Cardiac fibroblast (primary cell): ENCODE measurements at regions not wholly inside any gene's neighbourhood (a gene's known extent, or its start where the extent isn't known, plus 50 kb on each side); places are given as distances from the start of the nearest gene placed in this dataset.

Experiments used
- DNase-seq, 2 donors: peaks; one replicate each; pipeline versions ENCODE4 v3.0.0 to v3.0.0-alpha.2; 2010; ENCODE audit warnings: low read depth in 2 of 2
- H3K4me3 ChIP-seq, 2 donors: replicated peaks in 1 of 2; 1 replicate in 1 of 2; 2 replicates in 1 of 2; pipeline ENCODE4 v1.5.1; 2011; ENCODE audit warnings: low read depth in 2 of 2, low read length in 2 of 2, mild to moderate bottlenecking in 2 of 2, moderate library complexity in 1 of 2
- TF ChIP-seq, protein P1 (sequence below): IDR thresholded peaks from one replicate; pipeline ENCODE4 v1.5.1; 2011; ENCODE audit warnings: low read depth, mild to moderate bottlenecking, low read length, inconsistent platforms

GRCh38 chr20:12435268-12435667 lies 517.6 kb downstream of the BTBD3 start:
- TF ChIP-seq, protein P1, sequence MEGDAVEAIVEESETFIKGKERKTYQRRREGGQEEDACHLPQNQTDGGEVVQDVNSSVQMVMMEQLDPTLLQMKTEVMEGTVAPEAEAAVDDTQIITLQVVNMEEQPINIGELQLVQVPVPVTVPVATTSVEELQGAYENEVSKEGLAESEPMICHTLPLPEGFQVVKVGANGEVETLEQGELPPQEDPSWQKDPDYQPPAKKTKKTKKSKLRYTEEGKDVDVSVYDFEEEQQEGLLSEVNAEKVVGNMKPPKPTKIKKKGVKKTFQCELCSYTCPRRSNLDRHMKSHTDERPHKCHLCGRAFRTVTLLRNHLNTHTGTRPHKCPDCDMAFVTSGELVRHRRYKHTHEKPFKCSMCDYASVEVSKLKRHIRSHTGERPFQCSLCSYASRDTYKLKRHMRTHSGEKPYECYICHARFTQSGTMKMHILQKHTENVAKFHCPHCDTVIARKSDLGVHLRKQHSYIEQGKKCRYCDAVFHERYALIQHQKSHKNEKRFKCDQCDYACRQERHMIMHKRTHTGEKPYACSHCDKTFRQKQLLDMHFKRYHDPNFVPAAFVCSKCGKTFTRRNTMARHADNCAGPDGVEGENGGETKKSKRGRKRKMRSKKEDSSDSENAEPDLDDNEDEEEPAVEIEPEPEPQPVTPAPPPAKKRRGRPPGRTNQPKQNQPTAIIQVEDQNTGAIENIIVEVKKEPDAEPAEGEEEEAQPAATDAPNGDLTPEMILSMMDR = no peak
- DNase-seq = no peak
- no peak overlapping the region for H3K4me3 ChIP-seq

DNA sequence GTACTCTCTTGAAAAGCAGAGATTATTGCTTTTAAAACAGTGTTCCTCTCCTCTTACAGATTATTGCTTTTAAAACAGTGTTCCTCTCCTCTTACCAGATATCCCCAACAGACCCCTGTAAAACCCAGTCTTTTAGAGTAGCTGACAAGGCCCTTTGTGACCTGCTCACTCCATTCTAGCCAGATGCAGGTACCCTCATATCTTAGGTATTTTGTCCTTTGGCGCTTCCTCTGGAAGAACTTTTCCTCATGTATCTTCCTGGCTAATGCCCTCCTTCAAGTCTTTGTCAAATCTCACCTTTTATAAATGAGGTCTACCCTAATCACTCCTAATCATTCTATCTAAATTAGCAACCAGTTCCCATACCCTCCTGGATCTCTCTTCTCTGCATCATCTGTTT lies 536.0 kb downstream of the BTBD3 start:
- no peak overlapping the region for H3K4me3 ChIP-seq
- no peak for DNase-seq
- TF ChIP-seq, protein P1 = no peak

GRCh38 chr20:12455148-12455547 lies 537.5 kb downstream of the BTBD3 start:
- TF ChIP-seq, protein P1 = no peak
- DNase-seq = no peak
- H3K4me3 ChIP-seq = no peak overlapping the region

DNA sequence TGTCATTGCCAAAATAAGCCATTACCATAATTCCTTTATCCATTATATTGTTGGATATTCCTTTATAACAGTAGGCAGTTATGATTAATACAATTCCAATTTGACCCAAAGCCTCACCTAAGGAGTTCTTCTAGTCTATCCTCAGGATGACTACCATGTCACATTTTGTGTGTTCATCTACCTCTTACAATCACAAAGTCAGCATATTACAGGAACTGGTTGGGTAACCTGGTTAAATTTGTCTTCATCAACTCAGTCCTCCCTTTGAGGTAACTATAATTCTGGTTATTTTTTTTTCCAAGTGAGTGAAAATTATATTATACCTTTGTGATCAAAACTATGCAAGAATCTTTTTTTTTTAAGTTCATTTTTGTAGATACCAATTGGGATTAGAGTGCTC lies 540.5 kb downstream of the BTBD3 start:
- no peak overlapping the region for H3K4me3 ChIP-seq
- no peak for DNase-seq
- TF ChIP-seq, protein P1 = no peak

GRCh38 chr20:12464036-12464435 lies 544.7 kb upstream of the SPTLC3 start:
- TF ChIP-seq, protein P1 = no peak
- no peak overlapping the region for H3K4me3 ChIP-seq
- no peak for DNase-seq

- no peak for DNase-seq
- H3K4me3 ChIP-seq = no peak overlapping the region
- TF ChIP-seq, protein P1 = no peak
Observed at GRCh38 chr20:12466915-12467314, 541.9 kb upstream of the SPTLC3 start.

DNA sequence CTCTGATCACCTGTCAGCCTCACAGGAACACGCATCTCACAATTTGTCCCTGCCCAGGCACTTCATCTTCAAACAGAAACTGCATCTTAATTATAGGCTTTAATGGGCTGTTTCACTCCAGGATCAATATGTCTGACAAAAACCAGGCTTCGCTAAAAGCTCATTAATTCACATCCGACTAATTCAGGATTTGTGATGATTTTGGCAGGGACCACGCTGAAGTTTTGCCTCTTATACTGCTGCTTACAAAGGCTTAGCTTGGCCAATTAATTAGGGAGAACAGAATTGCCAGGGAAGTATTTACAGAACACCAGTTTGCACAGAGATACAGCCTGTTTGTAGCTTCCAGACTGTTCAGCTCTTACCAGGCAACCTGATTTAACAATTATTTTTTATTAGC lies 541.0 kb upstream of the SPTLC3 start:
- no peak overlapping the region for H3K4me3 ChIP-seq
- TF ChIP-seq, protein P1 = no peak
- no peak for DNase-seq
